GM10266 (cell line): ENCODE measurements at regions not wholly inside any gene's neighbourhood (a gene's known extent, or its start where the extent isn't known, plus 50 kb on each side); places are given as distances from the start of the nearest gene placed in this dataset.
"Not testable (repeated sequence)": the region's sequence is repeated elsewhere in the genome, so short reads cannot be mapped to it uniquely, and the experiment has no call there.

Experiments used
- DNase-seq: peaks from one replicate; pipeline ENCODE4 v3.0.0; 2012; ENCODE audit errors: extremely low spot score
- TF ChIP-seq, protein P1 (sequence below): IDR thresholded peaks from 2 replicates; pipeline ENCODE4 v1.5.1; 2012; ENCODE audit warnings: mild to moderate bottlenecking, low read depth; ENCODE audit not compliant: control insufficient read depth, insufficient read depth; ENCODE audit errors: missing control alignments

DNA sequence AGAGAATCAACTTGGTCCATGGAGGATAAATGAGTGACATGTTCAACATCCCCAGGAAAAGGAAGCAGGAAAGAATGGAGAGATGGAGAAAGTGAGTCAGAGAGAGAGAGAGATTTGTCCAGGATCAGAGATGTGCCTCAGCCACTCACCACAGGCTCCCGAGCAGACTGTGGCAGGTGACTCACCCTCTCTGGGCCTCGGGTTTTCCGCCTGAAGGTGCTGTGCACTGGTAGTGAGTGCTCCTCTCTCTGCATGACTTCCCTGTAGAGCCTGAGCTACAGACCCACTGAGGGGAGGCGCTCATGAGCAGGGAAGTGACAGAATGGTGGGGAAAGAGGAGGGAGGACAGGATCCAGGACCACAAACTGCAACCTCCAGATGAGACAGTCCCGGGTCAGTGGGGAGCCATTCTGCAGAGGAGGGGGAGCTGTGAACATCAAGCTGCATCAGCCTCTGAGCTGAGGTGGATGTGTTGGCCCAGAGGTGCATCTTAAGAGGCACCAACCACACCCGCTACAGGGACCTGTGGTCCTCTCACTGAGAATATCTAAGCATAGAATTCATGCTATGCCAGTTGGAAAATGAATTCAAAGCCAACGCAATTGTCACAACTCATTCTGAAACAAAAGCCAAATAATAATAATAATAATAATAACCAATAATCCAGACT lies 433.4 kb downstream of the BRD1 start:
- no peak for DNase-seq
- TF ChIP-seq, protein P1, sequence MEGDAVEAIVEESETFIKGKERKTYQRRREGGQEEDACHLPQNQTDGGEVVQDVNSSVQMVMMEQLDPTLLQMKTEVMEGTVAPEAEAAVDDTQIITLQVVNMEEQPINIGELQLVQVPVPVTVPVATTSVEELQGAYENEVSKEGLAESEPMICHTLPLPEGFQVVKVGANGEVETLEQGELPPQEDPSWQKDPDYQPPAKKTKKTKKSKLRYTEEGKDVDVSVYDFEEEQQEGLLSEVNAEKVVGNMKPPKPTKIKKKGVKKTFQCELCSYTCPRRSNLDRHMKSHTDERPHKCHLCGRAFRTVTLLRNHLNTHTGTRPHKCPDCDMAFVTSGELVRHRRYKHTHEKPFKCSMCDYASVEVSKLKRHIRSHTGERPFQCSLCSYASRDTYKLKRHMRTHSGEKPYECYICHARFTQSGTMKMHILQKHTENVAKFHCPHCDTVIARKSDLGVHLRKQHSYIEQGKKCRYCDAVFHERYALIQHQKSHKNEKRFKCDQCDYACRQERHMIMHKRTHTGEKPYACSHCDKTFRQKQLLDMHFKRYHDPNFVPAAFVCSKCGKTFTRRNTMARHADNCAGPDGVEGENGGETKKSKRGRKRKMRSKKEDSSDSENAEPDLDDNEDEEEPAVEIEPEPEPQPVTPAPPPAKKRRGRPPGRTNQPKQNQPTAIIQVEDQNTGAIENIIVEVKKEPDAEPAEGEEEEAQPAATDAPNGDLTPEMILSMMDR = no peak

DNA sequence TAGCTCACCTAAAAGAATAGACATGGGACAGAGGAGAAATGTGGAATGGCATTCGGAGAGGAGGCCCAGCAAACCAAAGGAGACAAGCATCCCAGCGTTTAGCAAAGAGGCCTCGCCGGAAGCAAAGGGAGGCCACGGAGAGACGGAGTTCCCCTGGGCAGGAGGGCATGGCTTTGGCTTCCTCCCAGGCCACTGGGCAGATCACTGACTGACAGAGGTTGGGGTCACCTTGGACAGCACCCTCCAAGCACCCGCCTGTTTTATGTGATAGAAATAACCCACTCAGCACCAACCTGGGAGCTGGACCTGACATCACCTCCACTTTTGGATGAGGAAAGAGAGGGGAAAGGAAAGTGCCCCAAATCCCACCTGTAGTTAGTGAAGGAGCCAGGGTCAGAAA lies 434.1 kb downstream of the BRD1 start:
- DNase-seq = no peak
- TF ChIP-seq, protein P1 = no peak

DNA sequence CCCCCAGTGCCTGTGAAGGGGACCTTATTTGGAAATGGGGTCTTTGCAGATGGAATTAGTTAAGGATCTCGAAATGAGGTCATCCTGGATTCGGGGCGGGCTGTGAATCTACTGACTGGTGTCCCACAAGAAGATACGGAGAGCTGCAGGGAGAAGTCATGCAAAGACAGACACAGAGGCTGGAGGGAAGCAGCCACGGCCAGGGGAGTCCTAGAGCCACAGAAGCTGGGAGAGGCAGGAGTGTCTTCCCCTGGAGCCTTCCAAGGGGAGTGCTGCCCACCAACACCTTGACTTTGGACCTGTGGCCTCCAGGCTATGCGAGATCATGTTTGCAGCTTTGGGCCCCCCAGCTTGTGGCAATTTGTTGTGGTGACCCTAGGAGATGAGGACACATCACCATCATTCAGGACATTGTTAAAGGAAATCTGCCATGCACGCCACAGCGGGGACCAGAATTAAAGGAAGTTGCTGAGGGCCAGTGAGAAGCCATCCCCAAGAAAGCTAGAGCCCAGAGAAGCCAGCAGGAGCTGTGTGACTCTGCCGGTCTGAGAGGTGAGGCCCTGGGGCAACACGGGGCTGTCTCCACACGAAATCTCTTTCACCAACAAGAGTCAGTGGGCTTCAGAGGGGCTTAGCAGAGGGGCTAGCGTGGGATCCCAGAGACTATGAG lies 434.7 kb downstream of the BRD1 start:
- TF ChIP-seq, protein P1 = no peak
- no peak for DNase-seq

DNA sequence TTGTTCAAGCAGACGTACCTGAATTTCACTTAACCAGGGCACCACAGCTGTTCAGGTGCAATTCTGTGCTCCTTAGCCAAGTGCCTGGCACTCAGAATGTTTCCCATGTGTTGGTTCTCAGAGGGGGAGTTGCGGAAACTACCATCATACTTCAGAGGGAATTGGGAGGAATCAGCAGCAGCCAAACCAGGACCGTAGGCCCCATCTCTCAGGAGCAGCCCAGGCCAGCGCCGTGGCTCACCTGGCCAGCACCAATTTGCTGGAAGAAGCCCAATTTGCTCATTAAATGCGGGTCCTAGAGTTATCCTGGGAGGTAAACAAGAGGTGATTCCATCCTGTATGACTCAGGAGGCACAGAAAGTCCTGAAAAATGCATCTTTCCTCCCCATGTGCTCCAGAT lies 435.4 kb downstream of the BRD1 start:
- TF ChIP-seq, protein P1 = no peak
- DNase-seq = no peak

DNA sequence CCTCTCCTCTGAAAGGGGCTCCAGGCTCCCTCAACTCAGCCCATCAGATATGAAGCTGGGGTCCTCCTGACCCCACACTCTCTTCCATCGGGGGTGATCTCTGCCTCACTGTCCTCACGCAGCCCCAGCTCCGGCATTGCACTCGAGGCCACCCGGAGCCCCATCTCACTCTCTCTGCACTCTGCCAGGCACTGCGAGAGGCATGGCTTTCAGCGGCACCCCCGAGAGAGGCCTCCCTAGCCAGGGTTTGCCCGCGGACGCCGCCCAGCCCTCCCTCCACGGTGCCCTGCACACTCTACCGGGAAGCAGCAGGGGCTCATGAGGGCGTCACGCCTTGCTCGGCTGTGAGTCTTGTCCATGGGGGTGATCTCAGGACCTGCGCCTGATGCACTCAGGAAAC lies 436.2 kb downstream of the BRD1 start:
- DNase-seq = no peak
- TF ChIP-seq, protein P1 = no peak

DNA sequence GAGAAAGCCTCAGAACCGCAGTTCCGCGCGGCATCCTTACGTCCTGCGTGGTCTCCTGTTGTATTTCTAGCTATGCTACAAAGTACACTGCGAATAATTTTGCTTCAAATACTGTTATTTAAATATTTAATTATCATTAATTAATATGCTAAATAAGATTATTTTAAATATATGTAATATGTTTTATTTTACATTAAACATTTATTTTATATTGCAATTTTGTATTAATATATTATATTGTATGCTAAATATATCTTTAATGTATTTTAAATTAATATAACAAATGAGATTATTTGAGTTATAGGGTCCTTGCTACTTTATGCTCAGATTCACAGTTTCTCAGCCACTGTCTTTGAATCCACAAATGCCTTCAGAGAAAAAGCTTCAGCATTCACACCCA lies 436.7 kb downstream of the BRD1 start:
- TF ChIP-seq, protein P1 = no peak
- no peak for DNase-seq

DNA sequence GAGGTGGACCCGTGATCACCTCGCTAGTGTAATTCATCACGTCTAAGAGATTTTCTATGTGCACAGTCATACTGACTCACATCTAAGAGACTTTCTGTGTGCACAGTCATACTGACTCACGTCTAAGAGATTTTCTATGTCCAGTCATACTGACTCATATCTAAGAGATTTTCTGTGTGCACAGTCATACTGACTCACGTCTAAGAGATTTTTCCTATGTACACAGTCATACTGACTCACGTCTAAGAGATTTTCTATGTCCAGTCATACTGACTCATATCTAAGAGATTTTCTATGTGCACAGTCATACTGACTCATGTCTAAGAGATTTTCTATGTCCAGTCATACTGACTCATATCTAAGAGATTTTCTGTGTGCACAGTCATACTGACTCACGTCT lies 443.8 kb downstream of the BRD1 start:
- not testable (repeated sequence) for DNase-seq

DNA sequence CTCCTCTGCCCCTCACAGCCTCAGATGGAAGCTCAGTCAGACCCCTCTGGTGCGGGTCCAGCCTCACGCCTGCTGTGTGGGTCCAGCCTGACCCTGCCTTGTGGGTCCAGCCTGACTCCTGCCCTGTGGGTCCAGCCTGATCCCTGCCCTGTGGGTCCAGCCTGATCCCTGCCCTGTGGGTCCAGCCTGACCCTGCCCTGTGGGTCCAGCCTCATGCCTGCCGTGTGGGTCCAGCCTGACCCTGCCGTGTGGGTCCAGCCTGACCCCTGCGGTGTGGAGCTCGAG lies 445.3 kb downstream of the BRD1 start:
- DNase-seq = no peak
- TF ChIP-seq, protein P1 = no peak
